Embryonic facial prominence (tissue), 1 donor: ENCODE measurements at regions not wholly inside any gene's neighbourhood (a gene's known extent, or its start where the extent isn't known, plus 50 kb on each side); places are given as distances from the start of the nearest gene placed in this dataset.

Experiments used
- DNase-seq: peaks from one replicate; pipeline ENCODE4 v3.0.0-alpha.2; 2016; ENCODE audit errors: extremely low spot score

DNA sequence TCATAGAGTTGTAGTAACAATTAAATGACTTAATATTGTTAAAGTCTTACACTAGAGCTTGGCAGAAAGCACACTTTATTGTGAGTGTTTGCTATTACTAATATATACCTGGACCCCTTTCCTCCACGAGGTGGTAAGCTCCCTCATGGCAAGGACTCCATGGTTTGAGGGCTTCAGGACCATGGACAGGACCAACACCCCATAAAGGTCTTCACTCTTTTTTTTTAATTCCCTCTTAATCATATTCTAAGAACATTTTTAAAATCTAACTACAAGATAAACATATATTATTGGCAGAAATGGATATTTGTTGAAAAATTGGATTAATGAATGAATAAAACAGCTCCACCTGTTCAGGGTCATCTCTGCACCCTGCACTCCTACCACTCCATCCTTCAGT is 154.5 kb downstream of the CBLN1 start:
- DNase-seq, result no peak

- DNase-seq, result no peak
Observed at GRCh38 chr16:49121636-49122035, 160.0 kb downstream of the CBLN1 start.

- no peak for DNase-seq
Observed at GRCh38 chr16:49120631-49121030, 161.0 kb downstream of the CBLN1 start.

- DNase-seq, result no peak
Observed at GRCh38 chr16:49116873-49117272, 164.8 kb downstream of the CBLN1 start.

- DNase-seq, result no peak
Observed at GRCh38 chr16:49115956-49116355, 165.7 kb downstream of the CBLN1 start.

- DNase-seq, result no peak
Observed at GRCh38 chr16:49112754-49113153, 168.9 kb downstream of the CBLN1 start.

DNA sequence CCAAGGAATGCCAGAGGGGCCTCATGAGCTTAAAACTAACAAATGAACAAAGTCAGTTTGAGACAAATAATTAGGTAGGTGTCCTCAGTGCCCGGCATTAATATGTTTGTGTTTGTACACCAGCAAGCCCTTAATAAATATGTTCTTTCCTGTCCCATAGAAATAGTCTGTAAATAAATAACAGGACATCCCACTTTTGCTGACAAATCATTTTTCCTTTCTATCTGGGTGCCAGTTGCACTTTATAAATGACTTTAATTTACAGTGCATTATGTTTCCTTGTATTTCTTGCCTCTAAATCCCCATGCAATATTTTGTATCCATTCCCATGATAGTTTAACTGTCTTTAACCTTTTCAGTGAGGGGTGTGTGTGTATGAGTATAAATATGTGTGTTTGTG is 170.3 kb downstream of the CBLN1 start:
- no peak for DNase-seq

DNA sequence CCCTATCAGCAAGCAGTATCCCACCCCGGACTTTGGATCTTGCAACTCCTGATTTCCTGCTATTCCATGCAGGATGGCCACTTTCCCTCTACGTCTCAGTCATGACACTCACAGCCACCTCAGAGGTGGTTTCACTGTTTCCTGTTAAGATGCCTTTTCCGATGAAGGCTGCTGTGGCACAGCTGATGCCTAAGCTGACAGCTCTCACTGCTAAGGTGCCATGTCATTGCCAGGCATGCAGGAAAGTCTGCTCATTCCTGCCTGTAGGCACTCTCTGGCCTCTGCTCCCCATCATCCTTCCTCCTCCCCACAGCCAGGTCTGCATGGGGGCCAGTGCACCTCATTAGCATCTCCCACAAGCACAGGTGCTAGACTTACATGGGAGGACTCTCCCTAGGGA is 173.0 kb downstream of the CBLN1 start:
- DNase-seq, result no peak

- no peak for DNase-seq
Observed at GRCh38 chr16:49103298-49103697, 178.3 kb downstream of the CBLN1 start.

GRCh38 chr16:49101997-49102396 is 179.6 kb downstream of the CBLN1 start:
- no peak for DNase-seq

DNA sequence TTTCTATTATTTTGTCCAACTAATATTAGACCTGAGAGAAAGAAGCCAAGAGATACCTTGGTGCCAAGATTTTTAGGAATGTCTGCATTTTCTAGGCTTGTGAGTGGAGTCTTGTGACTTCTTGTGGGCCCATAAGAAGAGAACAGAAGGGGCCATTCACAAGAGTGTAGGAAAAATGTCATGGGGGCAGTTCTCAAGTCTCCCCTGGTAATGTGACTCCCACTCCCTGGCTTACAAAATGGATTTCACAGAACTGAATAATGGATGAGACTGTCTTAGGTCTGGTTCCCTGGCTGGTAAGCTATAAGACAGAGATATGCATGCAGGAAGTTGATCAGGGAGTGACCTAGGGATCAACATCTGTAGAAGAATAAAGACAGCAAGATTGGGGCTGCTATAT is 181.3 kb downstream of the CBLN1 start:
- DNase-seq, result no peak

DNA sequence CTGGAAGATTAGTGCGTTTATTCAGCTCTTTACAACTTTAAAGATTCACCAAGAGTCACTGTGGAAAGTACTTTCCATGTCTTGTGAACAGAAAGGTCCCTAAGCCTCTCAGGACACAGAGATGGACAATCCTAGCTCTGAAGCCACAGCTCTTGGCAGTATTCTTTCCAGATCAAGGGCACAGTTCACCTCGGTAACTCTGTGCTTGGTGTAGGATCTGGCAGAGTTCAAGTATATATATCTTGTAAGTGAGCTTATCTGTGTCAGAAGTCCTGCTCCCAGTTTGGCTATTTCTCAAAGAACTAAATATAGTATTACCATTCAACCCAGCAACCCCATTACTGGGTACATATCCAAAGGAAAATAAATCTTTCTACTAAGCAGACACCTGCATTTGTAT is 183.7 kb downstream of the CBLN1 start:
- no peak for DNase-seq

- no peak for DNase-seq
Observed at GRCh38 chr16:49096176-49096945, 185.3 kb downstream of the CBLN1 start.

GRCh38 chr16:49095539-49095938 is 186.1 kb downstream of the CBLN1 start:
- DNase-seq, result no peak

- no peak for DNase-seq
Observed at GRCh38 chr16:49094471-49094870, 187.2 kb downstream of the CBLN1 start.

DNA sequence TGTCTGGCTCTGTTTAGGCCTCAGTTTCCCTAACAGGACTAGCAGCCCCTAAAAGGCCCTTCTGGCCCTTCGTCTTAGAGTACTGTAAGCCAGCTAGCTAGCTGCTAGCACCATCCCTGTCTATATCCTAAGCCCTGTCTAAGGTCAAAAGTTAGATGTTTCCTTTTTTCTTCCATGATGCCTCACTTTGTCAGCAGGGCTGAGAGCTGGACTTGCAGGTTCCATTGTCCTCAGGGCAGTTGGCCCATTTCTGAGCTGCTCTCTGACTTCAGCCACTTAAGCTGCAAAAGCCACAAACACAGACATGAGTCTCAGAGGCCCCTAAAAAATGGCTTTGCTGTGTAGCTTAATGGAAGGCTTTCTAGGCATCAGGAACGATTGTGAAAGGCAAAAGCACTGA is 187.7 kb downstream of the CBLN1 start:
- DNase-seq, result no peak

DNA sequence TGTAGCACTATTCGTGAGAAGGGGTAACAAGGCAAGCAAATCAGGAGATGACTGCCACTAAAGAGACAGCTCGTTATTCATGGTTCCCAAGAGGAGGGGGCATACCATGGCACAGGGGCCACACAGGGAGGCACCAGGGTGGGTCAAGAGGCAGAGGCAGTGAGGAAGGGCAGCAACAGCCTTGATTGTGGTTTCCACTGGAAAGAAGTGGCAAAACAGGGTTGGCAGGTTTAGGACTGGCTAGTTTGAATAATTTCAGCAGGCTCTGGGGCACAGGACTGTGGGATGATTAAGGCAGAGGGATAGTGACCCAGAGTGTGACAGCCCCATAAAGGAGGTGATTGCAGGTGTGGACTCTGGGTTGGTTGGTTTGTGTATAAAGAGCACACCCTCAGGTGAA is 188.9 kb downstream of the CBLN1 start:
- no peak for DNase-seq

- no peak for DNase-seq
Observed at GRCh38 chr16:49089533-49089932, 192.1 kb downstream of the CBLN1 start.

GRCh38 chr16:49089039-49089438 is 192.6 kb downstream of the CBLN1 start:
- no peak for DNase-seq

GRCh38 chr16:49085686-49086085 is 196.0 kb downstream of the CBLN1 start:
- no peak for DNase-seq

DNA sequence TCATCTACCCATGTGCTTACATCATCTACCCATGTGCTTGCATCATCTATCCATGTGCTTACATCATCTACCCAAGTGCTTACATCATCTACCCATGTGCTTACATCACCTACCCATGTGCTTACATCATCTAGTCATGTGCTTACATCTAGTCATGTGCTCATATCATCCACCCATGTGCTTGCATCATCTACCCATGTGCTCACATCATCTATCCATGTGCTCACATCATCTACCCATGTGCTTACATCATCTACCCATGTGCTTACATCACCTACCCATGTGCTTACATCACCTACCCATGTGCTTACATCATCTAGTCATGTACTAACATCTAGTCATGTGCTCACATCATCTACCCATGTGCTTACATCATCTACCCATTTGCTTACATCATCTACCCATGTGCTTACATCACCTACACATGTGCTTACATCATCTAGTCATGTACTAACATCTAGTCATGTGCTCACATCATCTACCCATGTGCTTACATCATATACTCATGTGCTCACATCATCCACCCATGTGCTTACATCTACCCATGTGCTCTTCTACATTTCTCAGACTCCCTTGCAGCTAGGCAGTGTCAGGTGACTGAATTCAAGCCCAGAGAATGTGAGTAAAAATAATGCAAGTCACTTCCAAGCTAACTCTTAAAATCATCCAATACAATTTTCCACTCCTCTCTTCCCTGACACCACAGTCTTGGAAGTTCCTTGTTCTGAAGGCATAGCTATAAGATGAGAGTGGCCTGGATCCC is 196.8 kb downstream of the CBLN1 start:
- no peak for DNase-seq

DNA sequence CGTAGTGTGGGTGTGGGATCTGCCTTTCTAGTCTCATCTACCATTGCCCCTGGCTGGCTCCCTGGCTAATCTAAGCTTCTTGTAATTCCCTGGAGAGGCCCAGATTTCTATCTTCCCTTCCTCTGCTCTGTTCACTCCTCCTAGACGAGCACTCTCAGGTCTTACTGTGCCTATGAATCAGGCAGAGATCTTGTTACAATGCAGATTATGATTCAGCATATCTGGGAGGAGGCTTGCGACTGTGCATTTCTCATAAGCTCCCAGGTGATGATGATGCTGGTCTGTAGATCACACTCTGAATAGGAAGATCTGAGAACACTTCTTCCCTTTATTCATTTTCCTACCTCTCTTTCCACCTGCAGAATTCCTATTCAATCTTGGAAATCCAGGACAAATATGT is 200.1 kb downstream of the CBLN1 start:
- DNase-seq, result no peak

GRCh38 chr16:49081086-49081485 is 200.6 kb downstream of the CBLN1 start:
- DNase-seq, result no peak
